ENCODE measurements at regions not wholly inside any gene's neighbourhood (a gene's known extent, or its start where the extent isn't known, plus 50 kb on each side); places are given as distances from the start of the nearest gene placed in this dataset.

DNA sequence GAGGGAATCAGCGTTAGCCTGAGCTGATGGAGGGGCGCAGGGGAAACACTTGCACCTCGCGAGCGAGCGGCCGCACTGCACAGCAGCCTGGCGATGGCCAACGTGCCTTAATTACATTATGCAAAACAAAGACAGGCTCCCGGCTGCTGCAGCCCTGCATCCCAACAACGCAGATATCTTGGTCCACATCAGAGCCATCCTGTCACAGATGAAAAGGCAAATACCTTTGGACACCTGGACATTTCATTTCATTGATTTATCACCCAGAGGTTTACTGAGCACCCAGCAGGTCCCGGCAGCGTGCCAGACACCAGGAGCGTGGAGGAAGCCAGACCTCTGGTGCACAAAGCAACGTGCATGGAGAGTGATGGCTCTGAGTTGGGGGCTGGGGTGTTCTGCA is 843.0 kb downstream of the TBC1D22A start:
- Mint-ChIP-seq H3K9me3 (no peaks in the 10 kb centered on the region), H3K36me3 (no peaks in the 10 kb centered on the region), H3K27me3 (ENCODE audit: low read depth in 2 of 2) (peaks cover 7 to 15% of the 10 kb centered on the region in 2 donors), H3K4me1 (no peaks in the 10 kb centered on the region), H3K27ac (no peak overlapping the region), H3K4me3 (no peak overlapping the region)
- TF ChIP-seq CTCF (IDR thresholded peaks at IDR 0.05) = no peak
- ATAC-seq = no peak
- WGBS (ENCODE audit: insufficient coverage) = 82% methylated on average over 15 of the region's 15 CpGs
- intact Hi-C loops (cut with micrococcal nuclease) = no loop called here
- Histone ChIP-seq H3K36me3 (ENCODE audit: control insufficient read depth, insufficient read depth, low read length) (no peaks in the 10 kb centered on the region), H3K27me3 (ENCODE audit: control insufficient read depth, insufficient read depth, low read length) (no peaks in the 10 kb centered on the region), H3K27ac (ENCODE audit: low read length) (no peak overlapping the region), H3K9me3 (ENCODE audit: control insufficient read depth, insufficient read depth, low read length) (no peaks in the 10 kb centered on the region), H3K4me3 (ENCODE audit: low read length) (no peak overlapping the region), H3K4me1 (ENCODE audit: control insufficient read depth, insufficient read depth, low read length) (no peaks in the 10 kb centered on the region)
- DNase-seq = no peak

GRCh38 chr22:47604563-47604962 is 842.1 kb downstream of the TBC1D22A start:
- DNase-seq = no peak
- TF ChIP-seq CTCF (IDR thresholded peaks at IDR 0.05) = no peak
- H3K27me3 ChIP-seq (ENCODE audit: control insufficient read depth, insufficient read depth, low read length) = no peaks in the 10 kb centered on the region
- H3K36me3 ChIP-seq (ENCODE audit: control insufficient read depth, insufficient read depth, low read length) = no peaks in the 10 kb centered on the region
- H3K4me3 ChIP-seq (ENCODE audit: low read length) = no peak overlapping the region
- H3K4me1 ChIP-seq (ENCODE audit: control insufficient read depth, insufficient read depth, low read length) = no peaks in the 10 kb centered on the region
- H3K27me3 Mint-ChIP-seq (ENCODE audit: low read depth in 2 of 2) = peaks cover 7 to 20% of the 10 kb centered on the region in 2 donors
- H3K27ac ChIP-seq (ENCODE audit: low read length) = no peak overlapping the region
- ATAC-seq = no peak
- H3K4me3 Mint-ChIP-seq = no peak overlapping the region
- intact Hi-C loops (cut with micrococcal nuclease) = no loop called here
- H3K9me3 Mint-ChIP-seq = no peaks in the 10 kb centered on the region
- no peaks in the 10 kb centered on the region for H3K36me3 Mint-ChIP-seq
- 88% methylated on average over 3 of the region's 3 CpGs for WGBS (ENCODE audit: insufficient coverage)
- H3K27ac Mint-ChIP-seq = no peak overlapping the region
- no peaks in the 10 kb centered on the region for H3K4me1 Mint-ChIP-seq
- no peaks in the 10 kb centered on the region for H3K9me3 ChIP-seq (ENCODE audit: control insufficient read depth, insufficient read depth, low read length)

DNA sequence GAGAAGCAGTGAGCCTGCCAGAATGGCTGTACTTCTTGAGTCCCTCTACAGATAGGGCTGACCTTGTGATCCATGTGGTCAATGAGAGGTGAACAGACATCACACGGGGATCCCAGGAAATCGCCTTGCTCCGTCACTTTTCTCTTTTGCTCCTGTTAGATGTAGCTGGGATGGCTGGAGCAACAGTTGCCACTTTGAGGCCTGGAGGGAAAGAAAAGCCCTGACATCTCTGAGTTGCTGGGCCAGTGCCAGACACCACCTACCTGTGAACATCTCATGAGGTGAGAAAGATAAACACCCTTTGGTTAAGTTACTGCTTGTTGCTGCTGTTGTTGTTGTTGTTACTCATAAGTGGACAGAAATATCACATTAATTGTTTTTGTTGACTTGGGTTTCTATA is 840.3 kb downstream of the TBC1D22A start:
- Histone ChIP-seq H3K9me3 (ENCODE audit: control insufficient read depth, insufficient read depth, low read length) (no peaks in the 10 kb centered on the region), H3K27me3 (ENCODE audit: control insufficient read depth, insufficient read depth, low read length) (no peaks in the 10 kb centered on the region), H3K4me1 (ENCODE audit: control insufficient read depth, insufficient read depth, low read length) (no peaks in the 10 kb centered on the region), H3K36me3 (ENCODE audit: control insufficient read depth, insufficient read depth, low read length) (no peaks in the 10 kb centered on the region), H3K27ac (ENCODE audit: low read length) (no peak overlapping the region), H3K4me3 (ENCODE audit: low read length) (no peak overlapping the region)
- DNase-seq (no peak), ATAC-seq (no peak)
- no peaks in the 10 kb centered on the region for H3K4me1 Mint-ChIP-seq
- H3K36me3 Mint-ChIP-seq = no peaks in the 10 kb centered on the region
- intact Hi-C loops (cut with micrococcal nuclease) = no loop called here
- H3K4me3 Mint-ChIP-seq = no peak overlapping the region
- no peak for TF ChIP-seq CTCF (IDR thresholded peaks at IDR 0.05)
- 95% methylated on average over 3 of the region's 3 CpGs for WGBS (ENCODE audit: insufficient coverage)
- H3K27me3 Mint-ChIP-seq (ENCODE audit: low read depth in 2 of 2) = peaks cover 7 to 20% of the 10 kb centered on the region in 2 donors
- no peaks in the 10 kb centered on the region for H3K9me3 Mint-ChIP-seq
- no peak overlapping the region for H3K27ac Mint-ChIP-seq

DNA sequence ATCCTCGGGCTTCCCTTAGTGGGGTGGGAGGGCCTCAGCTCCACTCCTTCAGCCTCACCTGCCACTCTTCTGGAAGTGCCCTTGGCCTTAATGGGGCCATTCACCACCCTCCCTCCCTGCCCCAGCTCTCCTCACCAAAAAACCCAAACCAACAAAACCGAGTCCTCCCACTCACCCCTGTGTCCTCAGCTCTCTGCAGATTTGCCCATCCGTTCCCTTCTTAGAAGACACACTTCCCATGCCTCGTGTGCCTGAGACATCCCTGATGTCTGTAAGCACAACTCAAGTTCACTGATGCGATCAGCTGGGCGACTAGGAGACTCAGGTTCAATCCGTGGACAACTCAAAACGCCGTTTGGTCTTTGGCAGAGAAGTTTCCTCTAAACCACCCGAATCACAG is 839.2 kb downstream of the TBC1D22A start:
- H3K27ac Mint-ChIP-seq = no peak overlapping the region
- ATAC-seq (no peak), DNase-seq (no peak)
- no peaks in the 10 kb centered on the region for H3K9me3 ChIP-seq (ENCODE audit: control insufficient read depth, insufficient read depth, low read length)
- peaks cover 7 to 20% of the 10 kb centered on the region in 2 donors for H3K27me3 Mint-ChIP-seq (ENCODE audit: low read depth in 2 of 2)
- no peaks in the 10 kb centered on the region for H3K4me1 ChIP-seq (ENCODE audit: control insufficient read depth, insufficient read depth, low read length)
- no peaks in the 10 kb centered on the region for H3K36me3 Mint-ChIP-seq
- H3K36me3 ChIP-seq (ENCODE audit: control insufficient read depth, insufficient read depth, low read length) = no peaks in the 10 kb centered on the region
- H3K27ac ChIP-seq (ENCODE audit: low read length) = no peak overlapping the region
- 76% methylated on average over 10 of the region's 10 CpGs for WGBS (ENCODE audit: insufficient coverage)
- no peaks in the 10 kb centered on the region for H3K4me1 Mint-ChIP-seq
- no peak for TF ChIP-seq CTCF (IDR thresholded peaks at IDR 0.05)
- no peak overlapping the region for H3K4me3 ChIP-seq (ENCODE audit: low read length)
- intact Hi-C loops (cut with micrococcal nuclease) = no loop called here
- H3K9me3 Mint-ChIP-seq = no peaks in the 10 kb centered on the region
- no peaks in the 10 kb centered on the region for H3K27me3 ChIP-seq (ENCODE audit: control insufficient read depth, insufficient read depth, low read length)
- H3K4me3 Mint-ChIP-seq = no peak overlapping the region
